ENCODE measurements at regions not wholly inside any gene's neighbourhood (a gene's known extent, or its start where the extent isn't known, plus 50 kb on each side); places are given as distances from the start of the nearest gene placed in this dataset.
"Not testable (repeated sequence)": the region's sequence is repeated elsewhere in the genome, so short reads cannot be mapped to it uniquely, and the experiment has no call there.

DNA sequence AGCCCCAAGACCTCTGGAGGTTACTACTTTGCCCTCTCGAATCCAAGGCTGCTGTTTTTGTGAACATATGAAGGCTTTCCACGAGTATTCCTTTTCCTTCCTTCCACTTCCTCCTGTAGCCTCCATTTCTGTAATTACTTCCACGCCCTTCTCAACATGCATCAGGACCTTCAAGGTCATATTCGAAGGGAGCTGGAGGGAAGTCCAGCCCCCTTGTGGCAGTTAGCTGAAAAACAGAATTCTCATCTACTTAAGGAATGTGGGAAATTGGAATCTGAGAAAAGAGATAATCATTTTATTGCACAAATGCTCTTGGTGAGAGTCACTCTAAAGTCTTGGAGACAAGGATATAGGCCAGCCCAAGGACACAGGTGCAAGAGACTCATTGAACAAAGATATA is 1000.2 kb downstream of the TDRD15 start:
- DNase-seq (ENCODE audit: low spot score) = no peak

- DNase-seq (ENCODE audit: low spot score) = no peak
These were observed 1002.3 kb downstream of the TDRD15 start for GRCh38 chr2:22126106-22126505.

DNA sequence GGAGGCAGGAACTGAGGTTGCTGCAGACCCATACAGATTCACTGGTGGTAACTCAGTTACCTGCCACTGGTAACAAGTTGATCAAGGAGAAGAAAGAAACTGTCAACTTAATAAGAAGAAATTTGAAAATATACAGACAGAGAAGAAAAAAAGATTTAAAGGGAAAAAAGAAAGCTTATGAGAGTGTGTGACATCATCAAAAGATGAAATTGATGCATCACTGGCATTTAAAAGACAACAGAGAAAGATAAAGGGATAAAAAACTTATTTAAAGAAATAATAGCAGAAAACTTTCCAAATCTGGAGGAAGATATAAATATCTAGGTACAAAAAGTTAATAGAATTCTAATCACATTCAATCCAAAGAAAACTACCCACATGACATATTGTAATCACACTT is 1003.2 kb downstream of the TDRD15 start:
- no peak for DNase-seq (ENCODE audit: low spot score)

GRCh38 chr2:22134421-22134820 is 1010.7 kb downstream of the TDRD15 start:
- no peak for DNase-seq (ENCODE audit: low spot score)

DNA sequence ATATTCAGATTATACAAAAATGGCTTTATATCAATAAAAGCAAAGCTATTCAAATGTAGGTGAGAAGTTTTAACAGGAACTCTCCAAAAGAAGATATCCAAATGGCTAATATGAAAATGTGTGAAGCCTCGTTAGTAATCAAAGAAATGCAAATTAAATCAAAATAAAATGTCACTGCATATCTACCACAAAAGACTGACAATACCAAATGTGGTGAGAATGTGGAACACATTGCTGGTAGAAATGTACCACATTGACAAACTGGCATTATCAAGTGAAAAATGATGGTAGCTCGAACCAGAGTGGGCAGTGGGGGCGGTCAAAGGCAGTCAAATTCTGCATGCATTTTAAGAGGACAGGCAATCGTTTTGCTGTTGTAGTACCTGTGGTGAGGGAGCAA is 1012.7 kb downstream of the TDRD15 start:
- DNase-seq (ENCODE audit: low spot score) = no peak

DNA sequence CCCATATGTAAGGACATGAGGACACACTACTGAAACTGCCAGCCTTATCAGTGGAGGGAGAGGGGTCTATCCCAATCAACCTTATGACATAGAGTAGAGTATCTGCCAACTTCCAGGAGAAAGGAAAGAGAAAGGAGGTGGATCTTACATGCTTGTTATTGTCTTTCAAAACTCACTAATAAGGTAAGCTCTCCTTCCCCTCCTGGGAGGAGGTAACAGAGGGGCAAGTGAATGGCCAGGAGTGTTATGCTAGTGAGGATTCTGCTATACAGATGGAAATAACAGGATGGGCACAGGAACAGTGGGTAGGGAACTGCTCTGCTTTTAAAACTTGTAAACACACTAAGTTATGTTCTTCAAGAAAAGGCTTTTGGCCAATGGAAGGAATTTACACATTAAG is 1020.1 kb downstream of the TDRD15 start:
- no peak for DNase-seq (ENCODE audit: low spot score)

DNA sequence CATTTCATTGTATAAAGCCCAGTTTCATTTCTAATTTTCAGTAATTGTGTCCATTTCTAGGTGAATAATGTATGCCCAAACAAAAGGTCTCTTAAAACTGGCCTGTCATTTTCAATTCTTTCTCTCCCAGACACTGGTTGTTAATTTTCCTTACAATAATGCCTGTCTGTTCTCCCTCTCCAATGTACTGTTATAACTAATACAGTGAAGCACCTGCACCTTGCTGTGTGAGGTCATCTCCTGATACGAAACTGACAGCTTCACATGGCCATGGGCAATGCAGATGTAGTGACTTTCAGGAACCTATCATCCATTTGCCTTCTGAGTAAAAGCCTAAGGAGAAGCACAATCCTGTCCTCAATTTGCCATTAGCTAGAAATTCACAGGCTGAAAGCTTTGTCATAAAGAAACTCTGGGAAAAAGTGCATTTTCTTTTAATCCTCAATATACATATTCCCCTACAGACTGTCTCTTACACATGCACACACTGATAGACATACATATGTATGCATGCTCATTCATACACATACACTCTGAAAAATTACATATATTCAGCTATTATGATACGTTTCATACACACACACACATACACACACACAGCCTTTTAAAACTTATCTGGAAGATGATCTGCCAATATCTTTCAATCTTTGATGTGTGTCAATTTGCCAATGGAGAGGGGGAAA is 1030.3 kb downstream of the TDRD15 start:
- no peak for DNase-seq (ENCODE audit: low spot score)

DNA sequence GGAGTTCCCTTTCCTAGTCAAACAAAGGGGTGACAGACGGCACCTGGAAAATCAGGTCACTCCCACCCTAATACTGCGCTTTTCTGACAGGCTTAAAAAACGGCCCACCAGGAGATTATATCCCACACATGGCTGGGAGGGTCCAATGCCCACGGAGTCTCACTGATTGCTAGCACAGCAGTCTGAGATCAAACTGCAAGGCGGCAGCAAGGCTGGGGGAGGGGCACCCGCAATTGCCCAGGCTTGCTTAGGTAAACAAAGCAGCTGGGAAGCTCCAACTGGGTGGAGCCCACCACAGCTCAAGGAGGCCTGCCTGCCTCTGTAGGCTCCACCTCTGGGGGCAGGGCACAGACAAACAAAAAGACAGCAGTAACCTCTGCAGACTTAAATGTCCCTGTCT is 1032.9 kb downstream of the TDRD15 start:
- DNase-seq (ENCODE audit: low spot score) = not testable (repeated sequence)

DNA sequence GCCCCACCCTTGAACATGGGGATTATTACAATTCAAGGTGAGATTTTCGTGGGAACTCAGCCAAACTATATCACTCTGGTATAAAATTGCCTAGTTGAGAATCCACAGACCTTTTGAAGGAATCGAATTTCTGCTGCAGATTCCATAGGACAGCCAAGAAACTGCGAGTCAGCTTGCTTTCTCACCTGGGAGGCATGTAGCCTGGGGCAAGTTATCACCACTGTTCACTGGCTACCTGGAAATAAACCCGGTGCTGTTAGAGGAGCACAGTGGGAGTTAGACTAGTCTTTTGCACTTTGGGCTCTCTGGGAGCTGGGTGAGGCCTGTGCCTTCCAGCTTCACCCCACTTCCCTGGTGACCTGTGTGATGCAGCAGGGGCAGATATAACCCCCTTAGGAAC is 1043.5 kb downstream of the TDRD15 start:
- no peak for DNase-seq (ENCODE audit: low spot score)

DNA sequence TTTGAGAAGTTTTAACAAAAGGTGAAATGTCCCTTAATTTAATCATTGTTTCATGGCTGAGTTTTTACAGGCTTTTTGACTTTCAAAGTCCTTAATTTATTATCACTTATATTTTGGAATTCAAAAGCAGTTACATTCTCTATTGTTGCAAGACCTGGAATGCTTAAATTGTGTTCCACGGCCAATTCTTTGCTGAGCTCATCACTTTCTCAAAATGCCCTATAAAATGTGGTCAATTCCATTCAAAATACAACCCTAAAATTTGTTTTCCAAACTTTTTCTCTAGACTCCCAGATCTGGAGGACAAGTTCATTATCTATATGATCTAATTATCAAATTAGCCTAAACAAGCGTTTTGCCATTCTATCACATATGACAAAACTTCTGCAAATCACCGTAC is 1051.2 kb downstream of the TDRD15 start:
- no peak for DNase-seq (ENCODE audit: low spot score)

GRCh38 chr2:22185251-22185650 is 1061.5 kb downstream of the TDRD15 start:
- no peak for DNase-seq (ENCODE audit: low spot score)

- not testable (repeated sequence) for DNase-seq (ENCODE audit: low spot score)
These were observed 1062.6 kb downstream of the TDRD15 start for GRCh38 chr2:22186261-22186828.

- DNase-seq (ENCODE audit: low spot score) = no peak
These were observed 1066.2 kb downstream of the TDRD15 start for GRCh38 chr2:22189893-22190480.

GRCh38 chr2:22194218-22194617 is 1070.5 kb downstream of the TDRD15 start:
- no peak for DNase-seq (ENCODE audit: low spot score)

GRCh38 chr2:22196806-22197205 is 1073.0 kb downstream of the TDRD15 start:
- no peak for DNase-seq (ENCODE audit: low spot score)

GRCh38 chr2:22198381-22199283 is 1074.9 kb downstream of the TDRD15 start:
- DNase-seq (ENCODE audit: low spot score) = no peak

DNA sequence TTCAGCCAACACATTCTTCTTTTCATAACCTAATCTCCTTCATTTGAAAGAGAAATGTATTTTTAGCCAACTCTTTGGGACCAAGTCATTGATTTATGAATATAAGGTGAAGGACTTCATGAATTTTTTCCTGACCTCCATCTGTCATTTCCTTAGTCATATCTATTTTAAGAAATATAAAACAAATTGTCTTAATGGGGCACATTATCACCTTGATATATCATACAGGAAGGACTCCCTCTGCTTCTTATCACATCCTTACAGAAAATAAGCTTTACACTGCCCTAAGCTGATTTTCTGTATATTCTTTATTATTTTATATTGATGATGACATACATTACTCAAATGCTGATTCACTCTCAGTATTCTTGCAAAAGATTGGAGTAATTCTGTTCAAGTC is 1076.2 kb downstream of the TDRD15 start:
- no peak for DNase-seq (ENCODE audit: low spot score)

DNA sequence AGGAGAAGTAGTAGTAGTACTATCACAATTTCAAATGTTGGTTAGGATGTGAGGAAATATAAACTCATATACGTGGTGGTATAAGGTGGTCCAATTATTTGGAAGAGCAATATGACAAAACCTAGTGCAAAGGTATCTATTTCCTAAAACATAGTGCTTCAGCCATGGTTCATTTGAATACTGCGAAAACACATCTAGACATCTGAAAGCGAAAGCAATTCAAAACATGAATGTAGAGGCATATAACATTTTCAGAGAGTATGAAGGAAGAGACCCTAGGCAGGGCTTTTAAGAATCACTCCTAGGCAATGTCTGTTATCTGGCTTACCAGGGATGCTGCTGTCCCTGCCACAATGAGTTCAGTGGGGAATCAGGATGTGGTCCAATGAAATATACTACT is 1085.8 kb downstream of the TDRD15 start:
- no peak for DNase-seq (ENCODE audit: low spot score)

GRCh38 chr2:22213237-22213636 is 1089.5 kb downstream of the TDRD15 start:
- no peak for DNase-seq (ENCODE audit: low spot score)

- DNase-seq (ENCODE audit: low spot score) = no peak
These were observed 1091.7 kb downstream of the TDRD15 start for GRCh38 chr2:22215517-22215916.

- DNase-seq (ENCODE audit: low spot score) = no peak
These were observed 1094.1 kb downstream of the TDRD15 start for GRCh38 chr2:22217881-22218280.

- DNase-seq (ENCODE audit: low spot score) = no peak
These were observed 1097.2 kb downstream of the TDRD15 start for GRCh38 chr2:22221006-22221405.

DNA sequence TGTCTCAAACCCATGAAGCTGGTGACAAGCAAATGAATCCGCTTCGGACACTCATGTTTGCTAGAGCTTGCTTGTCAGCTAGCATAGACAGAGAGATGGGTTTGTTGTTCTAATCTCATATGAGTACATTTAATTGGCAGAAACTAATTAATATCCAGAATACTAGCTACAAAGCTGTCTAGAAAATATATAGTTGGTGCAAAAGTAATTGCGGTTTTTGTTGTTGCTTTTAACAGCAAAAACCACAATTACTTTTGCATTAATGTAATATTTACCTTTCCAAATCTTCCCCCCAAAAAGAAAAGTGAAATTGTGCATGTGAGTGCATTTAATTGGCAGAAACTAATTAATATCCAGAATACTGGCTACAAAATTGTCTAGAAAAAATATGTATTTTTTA is 1115.2 kb downstream of the TDRD15 start:
- DNase-seq (ENCODE audit: low spot score) = no peak
